Left ventricle myocardium inferior (tissue), 1 donor: ENCODE measurements at regions not wholly inside any gene's neighbourhood (a gene's known extent, or its start where the extent isn't known, plus 50 kb on each side); places are given as distances from the start of the nearest gene placed in this dataset.

Source experiments
- DNase-seq: peaks from one replicate; pipeline ENCODE4 v3.0.0-alpha.2; 2020
- H3K27ac ChIP-seq: fragments of 200-600 bp; replicated peaks from 2 replicates; pipeline ENCODE4 v1.8.0; 2021
- H3K27me3 ChIP-seq: fragments of 200-600 bp; 2 replicates; pipeline ENCODE4 v1.8.0; 2021; ENCODE audit warnings: low read depth
- H3K36me3 ChIP-seq: fragments of 200-600 bp; 2 replicates; pipeline ENCODE4 v1.8.0; 2021
- H3K4me1 ChIP-seq: fragments of 200-600 bp; 2 replicates; pipeline ENCODE4 v1.8.0; 2021
- H3K4me3 ChIP-seq: fragments of 200-600 bp; 2 replicates; pipeline ENCODE4 v1.8.0; 2021; ENCODE audit warnings: mild to moderate bottlenecking, moderate library complexity
- H3K9me3 ChIP-seq: fragments of 200-600 bp; replicated peaks from 2 replicates; pipeline ENCODE4 v1.8.0; 2021
- intact Hi-C: fragments of 100-400 bp; cut with micrococcal nuclease; formaldehyde crosslinking; loops from one replicate; pipeline ENCODE4 v1.11.0; 2022
- TF ChIP-seq, protein P1 (sequence below): fragments of 200-600 bp; IDR thresholded peaks from 2 replicates; pipeline ENCODE4 v1.8.0; 2021; ENCODE audit warnings: antibody characterized with exemption, mild to moderate bottlenecking, borderline replicate concordance
- donor health status: DM: no; HTN: yes; CAD: no; lungs with severe emphysema.

DNA sequence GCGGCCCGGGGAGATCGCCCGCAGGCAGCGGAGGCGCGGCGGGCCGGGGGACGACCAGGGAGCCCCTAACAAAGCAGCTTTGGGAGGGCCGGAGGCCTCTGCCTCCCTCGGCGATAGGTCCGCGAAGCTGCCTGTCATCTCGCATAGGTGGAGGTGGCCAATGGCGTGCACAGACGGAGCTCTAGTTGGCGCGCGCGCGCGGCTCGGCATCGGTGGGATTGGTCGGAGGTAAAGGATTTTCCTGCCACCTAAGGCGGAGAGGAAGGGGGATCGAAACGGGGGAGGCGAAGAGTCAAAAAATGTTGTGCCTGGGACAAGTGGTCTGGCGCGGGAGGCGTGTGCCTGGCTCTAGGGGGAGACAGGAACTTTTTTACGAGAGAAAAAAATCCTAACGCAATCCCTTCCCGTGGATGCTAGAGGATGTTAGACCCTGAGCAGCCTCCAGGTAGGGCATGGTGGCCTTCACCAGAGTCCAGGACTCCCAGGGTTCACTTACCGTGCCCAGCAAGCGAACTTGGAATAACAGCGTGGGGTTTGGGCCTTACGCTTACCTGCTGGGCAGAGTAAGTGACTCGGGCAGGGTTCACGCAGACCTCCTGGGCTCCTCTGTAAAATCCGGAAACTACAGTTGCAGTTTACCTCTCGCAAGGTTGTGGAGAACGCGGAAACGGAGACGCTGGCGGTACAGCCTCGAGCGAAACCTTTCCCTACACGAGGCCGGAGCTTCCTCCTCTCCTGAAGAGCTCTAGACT, 99.9 kb upstream of the SOD1 start:
- Histone ChIP-seq H3K27me3 (peaks cover 88% of the 10 kb centered on the region), H3K36me3 (no peaks in the 10 kb centered on the region), H3K4me1 (peaks cover 27% of the 10 kb centered on the region), H3K9me3 (no peaks in the 10 kb centered on the region), H3K4me3 (peak overlapping the region; percentile 79), H3K27ac (no peak overlapping the region)
- peak; percentile 92 for DNase-seq
- intact Hi-C loops, result no loop called here
- TF ChIP-seq, protein P1, sequence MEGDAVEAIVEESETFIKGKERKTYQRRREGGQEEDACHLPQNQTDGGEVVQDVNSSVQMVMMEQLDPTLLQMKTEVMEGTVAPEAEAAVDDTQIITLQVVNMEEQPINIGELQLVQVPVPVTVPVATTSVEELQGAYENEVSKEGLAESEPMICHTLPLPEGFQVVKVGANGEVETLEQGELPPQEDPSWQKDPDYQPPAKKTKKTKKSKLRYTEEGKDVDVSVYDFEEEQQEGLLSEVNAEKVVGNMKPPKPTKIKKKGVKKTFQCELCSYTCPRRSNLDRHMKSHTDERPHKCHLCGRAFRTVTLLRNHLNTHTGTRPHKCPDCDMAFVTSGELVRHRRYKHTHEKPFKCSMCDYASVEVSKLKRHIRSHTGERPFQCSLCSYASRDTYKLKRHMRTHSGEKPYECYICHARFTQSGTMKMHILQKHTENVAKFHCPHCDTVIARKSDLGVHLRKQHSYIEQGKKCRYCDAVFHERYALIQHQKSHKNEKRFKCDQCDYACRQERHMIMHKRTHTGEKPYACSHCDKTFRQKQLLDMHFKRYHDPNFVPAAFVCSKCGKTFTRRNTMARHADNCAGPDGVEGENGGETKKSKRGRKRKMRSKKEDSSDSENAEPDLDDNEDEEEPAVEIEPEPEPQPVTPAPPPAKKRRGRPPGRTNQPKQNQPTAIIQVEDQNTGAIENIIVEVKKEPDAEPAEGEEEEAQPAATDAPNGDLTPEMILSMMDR, result no peak

DNA sequence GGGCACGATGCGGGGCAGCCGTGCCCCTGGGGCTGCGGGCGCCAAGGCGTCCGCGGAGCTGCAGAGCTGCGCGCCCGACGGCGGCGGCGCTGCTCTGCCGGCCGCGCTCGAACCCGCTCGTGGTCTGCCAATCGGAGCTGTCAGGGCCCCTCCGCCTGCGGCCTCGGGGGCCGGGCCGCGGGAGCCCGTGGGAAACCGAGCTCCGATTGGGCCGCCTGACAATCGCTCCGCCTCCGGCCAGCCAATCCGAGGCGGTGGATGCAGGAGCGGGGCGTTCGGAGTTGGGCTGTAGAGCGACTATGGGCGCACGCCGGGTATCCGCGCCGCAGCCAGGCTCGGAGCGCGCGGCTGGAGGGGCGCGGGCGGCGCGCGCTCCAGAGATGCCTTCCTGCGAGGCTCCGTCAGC, 100.5 kb upstream of the SOD1 start:
- TF ChIP-seq, protein P1, result peak; percentile 31
- H3K27me3 ChIP-seq, result peaks cover 92% of the 10 kb centered on the region

DNA sequence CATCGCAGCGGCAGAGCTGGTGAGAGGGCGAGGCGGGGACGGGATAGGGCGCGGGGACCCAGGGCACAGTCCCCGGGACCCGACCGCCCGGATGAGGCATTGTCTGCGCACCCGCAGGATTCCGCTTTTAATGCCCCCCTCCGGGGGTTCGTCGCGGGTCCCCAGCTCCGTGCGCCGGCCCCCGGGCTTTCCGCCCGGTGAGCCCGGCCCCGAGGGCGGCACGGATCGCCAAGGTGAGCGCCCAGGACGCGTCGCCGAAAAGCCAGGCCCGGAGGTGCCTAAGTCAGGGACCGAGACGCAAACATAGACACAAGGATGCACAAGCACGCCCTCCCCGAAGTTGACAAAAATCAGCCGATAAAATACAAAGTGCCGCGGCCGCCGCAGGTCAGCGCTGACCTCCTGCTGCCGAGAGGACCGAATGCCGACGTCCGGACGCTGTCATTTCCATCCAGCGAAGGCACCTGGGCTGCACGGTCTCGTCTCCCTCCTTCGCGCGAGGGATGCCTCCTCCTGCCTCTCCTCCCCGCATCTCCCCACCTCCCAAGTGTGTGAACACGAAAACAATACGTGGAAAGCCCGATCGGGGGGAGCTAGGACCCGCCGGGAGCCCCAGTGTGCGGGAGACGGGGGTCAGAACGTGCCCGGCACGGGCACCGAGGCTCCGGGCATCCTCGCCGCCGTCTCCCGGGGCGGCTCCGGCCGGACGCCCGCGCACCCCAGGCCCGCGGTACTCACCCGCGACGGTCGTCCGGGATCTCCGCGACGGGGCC, 101.1 kb upstream of the SOD1 start:
- Histone ChIP-seq H3K4me1 (peaks cover 27% of the 10 kb centered on the region), H3K9me3 (no peaks in the 10 kb centered on the region), H3K4me3 (peak overlapping the region; percentile 79), H3K36me3 (no peaks in the 10 kb centered on the region), H3K27me3 (peaks cover 96% of the 10 kb centered on the region), H3K27ac (no peak overlapping the region)
- TF ChIP-seq, protein P1, result no peak
- DNase-seq, result no peak
- intact Hi-C loops, result no loop called here

More for the DNA sequence above, 100.5 kb upstream of the SOD1 start:
- Histone ChIP-seq H3K27ac (no peak overlapping the region), H3K4me1 (peaks cover 27% of the 10 kb centered on the region), H3K36me3 (no peaks in the 10 kb centered on the region), H3K9me3 (no peaks in the 10 kb centered on the region), H3K4me3 (peak overlapping the region; percentile 79)
- intact Hi-C loops, result no loop called here
- peak; percentile 86 for DNase-seq

DNA sequence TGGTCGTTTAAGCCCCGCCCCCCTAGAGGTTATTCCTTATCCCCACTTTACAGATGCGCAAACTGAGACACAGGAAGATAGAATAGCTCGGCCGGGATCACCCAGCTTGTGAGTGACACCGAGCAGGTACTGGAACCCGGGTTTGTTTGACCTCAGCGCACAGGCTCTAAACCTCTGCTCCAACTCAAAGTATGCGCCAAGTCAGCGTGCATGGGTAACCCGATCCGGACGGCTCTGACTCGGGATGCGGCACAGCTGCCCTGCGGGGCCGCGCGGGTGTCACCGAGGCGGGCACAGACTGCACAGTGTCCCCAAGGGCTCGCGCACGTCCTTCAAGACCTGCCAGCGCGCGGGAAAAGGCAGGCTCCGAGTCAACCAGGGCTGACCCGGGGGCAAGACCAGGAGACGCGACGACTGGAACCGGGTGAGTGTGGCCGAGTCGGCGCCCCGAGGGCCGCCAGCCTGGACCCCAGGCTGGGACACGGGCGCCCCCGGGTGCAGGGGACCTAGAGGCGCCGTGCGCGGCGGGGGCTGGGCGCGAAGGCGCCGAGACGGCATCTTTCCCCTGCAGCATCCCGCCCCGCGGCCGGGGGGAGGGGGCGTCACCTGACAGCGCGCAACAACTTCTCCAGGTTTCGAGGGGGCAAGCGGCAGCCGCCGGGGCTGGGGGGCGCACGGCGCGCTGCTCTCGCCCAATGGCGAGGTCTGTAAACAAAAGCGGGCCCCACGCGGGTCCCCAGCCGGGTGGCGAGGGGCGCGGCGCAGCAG, 101.9 kb upstream of the SOD1 start:
- Histone ChIP-seq H3K4me1 (peaks cover 27% of the 10 kb centered on the region), H3K4me3 (peak overlapping the region; percentile 79), H3K27ac (no peak overlapping the region), H3K36me3 (no peaks in the 10 kb centered on the region), H3K9me3 (no peaks in the 10 kb centered on the region), H3K27me3 (peaks cover 96% of the 10 kb centered on the region)
- intact Hi-C loops, result no loop called here
- TF ChIP-seq, protein P1, result no peak
- no peak for DNase-seq

DNA sequence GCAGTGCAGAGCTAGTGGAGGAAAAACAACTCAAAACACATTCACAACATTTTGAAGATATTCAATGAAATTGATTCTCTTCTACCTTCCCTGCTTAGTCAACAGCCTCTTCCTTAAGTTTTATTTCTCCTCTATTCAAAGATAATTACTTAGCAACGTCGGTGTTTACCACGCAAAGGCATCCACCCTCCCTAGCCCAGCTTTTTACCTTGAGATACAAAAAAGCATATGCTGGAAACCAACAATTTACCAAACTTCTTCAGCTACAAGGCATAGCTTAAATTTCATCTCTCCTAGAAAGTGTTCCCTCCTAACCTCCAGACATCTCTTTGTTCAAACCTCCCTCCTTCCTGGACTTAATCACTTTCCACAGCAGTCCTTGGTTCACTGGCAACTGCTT, 102.8 kb upstream of the SOD1 start:
- Histone ChIP-seq H3K36me3 (no peaks in the 10 kb centered on the region), H3K9me3 (no peaks in the 10 kb centered on the region), H3K4me1 (peaks cover 27% of the 10 kb centered on the region), H3K27me3 (peaks cover 94% of the 10 kb centered on the region), H3K27ac (no peak overlapping the region), H3K4me3 (no peak overlapping the region)
- DNase-seq, result no peak
- TF ChIP-seq, protein P1, result no peak
- intact Hi-C loops, result no loop called here
